ENCODE measurements at regions not wholly inside any gene's neighbourhood (a gene's known extent, or its start where the extent isn't known, plus 50 kb on each side); places are given as distances from the start of the nearest gene placed in this dataset.

- no peak for TF ChIP-seq EZH2 (IDR thresholded peaks at IDR 0.05)
- TF ChIP-seq POLR2AphosphoS5 (IDR thresholded peaks at IDR 0.05; ENCODE audit: borderline replicate concordance, low read depth, low read length): no peak
- TF ChIP-seq FOXP2 (optimal IDR thresholded peaks at IDR 0.05; ENCODE audit: control extremely low read depth, extremely low read length, insufficient read depth): no peak
Measured at GRCh38 chr11:105315287-105315686, 175.7 kb upstream of the CARD18 start.
